ENCODE measurements at regions not wholly inside any gene's neighbourhood (a gene's known extent, or its start where the extent isn't known, plus 50 kb on each side); places are given as distances from the start of the nearest gene placed in this dataset.
A peak's percentile ranks its signal among the peaks of the same experiment; 100 is the strongest.
"Not testable (repeated sequence)": the region's sequence is repeated elsewhere in the genome, so short reads cannot be mapped to it uniquely, and the experiment has no call there.

DNA sequence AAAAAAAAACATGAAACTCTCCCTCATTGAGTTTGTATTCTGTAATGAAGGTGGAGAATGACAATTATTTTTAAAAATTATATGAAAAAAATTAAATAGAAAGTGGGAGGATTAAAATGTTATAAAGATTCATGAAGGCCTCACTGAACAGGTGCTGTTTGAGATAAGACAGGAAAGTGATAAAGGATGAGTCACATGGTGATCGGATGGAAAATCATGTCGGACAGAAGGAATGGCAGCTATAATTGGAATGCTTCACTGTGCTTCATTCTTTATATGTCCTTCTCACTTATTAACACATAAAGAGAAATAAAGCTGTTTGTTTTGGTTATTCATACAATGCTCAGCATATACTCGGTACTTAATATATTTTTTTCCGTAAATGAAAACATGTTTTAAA, 464.5 kb upstream of the RGMB start:
- DNase-seq (ENCODE audit: low read depth in 2 of 2), result no peak

DNA sequence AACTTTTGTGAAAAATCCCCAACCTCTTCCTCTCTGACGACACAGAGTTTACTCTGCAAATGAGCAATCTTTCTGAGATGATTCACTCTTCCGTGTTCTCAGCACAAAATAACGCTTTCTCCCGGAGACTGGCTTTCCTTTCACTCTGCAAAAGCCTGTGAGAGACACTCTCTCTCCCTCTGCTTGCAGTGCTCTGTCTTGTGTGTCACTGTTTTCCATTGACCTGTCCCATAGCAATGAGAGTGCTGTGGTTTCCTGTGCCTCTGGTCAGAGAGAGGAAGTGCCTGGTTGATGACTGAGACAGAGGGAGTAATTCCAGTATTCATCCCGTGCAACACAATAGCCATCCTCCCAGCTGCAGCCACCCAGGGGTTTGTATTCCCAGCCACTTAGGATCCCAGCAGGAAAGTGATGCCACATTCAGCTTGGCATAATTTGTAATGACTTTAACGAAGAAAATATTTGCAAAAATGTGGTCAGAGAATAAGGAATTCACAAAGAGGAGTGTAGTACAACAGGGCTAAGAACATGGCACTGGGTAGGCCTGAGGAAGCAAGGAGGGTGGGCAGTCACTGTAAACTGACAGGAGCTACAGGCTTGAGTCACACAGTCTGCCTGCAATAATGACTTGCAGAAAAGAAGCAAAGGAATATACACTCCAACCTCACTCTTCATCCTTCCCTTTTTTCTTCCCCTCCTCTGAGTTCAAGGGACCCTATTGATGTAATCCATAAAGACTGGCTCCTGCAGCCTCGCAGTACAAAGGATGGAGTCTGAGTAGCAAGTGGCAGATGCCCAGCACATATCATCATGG, 463.5 kb upstream of the RGMB start:
- DNase-seq (ENCODE audit: low read depth in 2 of 2), result peak in 1 of 2 donors; percentile 1

DNA sequence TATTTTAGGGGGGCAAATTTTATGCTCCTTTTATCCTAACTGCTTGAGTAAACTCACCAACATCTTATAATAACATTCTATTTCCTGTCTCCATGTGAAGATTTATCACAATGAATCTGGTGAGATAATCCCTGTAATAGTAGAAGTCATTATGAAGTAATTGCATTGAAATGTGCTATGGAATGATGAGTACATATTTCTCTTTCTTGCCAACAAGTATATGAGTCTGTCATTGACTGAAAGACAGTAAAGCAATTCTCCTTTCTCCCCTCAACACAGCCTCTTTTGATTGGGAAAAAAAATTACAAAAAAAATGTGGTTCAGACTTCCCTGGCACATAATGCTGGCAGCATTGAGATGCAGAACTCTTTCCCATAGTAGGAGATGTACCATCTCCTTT, 459.2 kb upstream of the RGMB start:
- DNase-seq (ENCODE audit: low read depth in 2 of 2), result no peak

DNA sequence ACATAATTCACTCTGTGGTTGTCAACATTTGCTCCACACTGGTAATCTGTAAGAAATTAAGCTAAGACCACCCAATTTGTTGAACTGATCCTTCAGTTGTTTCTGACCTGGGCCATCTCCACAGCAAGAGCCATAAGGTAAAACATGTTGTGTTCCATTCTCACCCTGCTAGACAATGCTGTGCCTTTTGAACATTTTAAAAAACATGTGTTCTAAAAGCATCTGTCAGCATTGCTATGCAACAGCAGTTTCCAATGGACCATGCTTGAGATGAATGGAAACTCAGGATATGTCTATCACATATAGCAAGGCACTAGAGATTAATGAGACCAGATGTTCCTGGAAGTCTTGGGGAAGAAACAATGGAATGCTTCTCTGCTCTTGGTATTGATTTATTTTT, 455.1 kb upstream of the RGMB start:
- DNase-seq (ENCODE audit: low read depth in 2 of 2), result no peak

DNA sequence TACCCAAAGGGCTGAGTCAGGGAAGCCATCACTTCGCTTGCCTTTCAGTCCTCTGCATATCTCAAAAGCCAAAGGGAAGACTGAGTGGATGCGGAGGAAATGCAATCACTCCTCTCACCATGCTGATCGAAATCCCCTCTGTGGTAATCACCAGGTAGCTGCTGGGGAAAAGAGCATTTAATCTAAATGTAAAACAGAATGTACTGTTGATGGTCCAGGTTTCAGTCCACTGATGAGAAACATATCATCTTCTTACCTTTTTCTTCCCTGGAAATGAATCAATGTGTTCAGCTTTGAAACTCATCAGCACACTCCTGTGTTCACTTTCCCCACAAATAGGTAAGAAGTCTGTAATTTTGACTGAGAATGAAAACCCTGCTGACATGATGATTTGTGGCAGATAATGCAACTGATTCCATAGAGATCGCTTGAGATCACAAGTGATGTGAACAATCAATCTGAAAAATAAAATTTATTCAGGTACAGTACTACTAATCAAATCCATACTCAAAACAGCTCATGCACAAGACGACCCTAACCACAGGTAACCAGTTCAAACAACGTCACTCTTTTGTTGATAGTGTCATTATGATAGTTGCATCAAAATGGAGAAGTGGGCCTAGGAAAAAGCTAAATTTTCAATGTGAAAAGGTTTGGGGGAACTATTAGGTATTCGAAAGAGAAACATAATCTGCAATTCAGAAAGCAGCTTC, 454.0 kb upstream of the RGMB start:
- no peak for DNase-seq (ENCODE audit: low read depth in 2 of 2)

DNA sequence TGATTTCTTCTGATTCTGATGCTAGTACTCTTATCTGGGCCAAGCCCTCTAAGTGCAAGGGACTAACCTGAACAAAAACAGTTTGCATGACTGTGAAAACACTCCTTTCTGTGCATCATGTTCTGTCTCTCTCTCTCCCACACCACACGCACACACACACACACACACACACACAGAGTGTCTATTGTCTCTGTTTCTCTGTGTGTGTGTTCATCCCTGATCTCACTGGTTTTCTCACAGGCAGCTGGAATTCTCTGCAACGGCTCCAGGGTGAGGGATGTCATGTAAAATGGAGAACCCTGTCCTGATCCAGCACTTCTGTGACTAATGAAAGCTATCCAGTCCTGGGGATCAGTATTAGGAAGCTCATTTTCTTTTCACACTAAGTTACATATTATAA, 453.1 kb upstream of the RGMB start:
- no peak for DNase-seq (ENCODE audit: low read depth in 2 of 2)

DNA sequence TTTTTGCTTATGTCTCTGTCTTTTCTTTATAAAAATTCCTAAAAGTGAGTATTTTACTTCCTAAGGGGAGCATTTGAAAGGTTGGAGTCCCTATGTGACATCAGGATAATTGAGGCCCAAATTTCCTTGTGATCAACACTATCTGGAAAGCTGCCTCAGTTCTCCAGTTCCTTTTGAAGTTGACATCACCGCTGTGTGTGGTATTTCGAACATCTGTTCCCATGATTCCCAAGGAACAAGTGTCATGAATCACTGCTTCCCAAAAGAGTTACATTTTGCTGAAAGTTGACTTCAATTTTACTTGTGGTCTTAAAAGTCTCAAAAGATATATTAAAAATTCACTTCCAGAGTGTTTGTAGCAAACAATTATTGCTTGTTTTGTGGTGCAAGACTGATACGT, 452.1 kb upstream of the RGMB start:
- no peak for DNase-seq (ENCODE audit: low read depth in 2 of 2)

DNA sequence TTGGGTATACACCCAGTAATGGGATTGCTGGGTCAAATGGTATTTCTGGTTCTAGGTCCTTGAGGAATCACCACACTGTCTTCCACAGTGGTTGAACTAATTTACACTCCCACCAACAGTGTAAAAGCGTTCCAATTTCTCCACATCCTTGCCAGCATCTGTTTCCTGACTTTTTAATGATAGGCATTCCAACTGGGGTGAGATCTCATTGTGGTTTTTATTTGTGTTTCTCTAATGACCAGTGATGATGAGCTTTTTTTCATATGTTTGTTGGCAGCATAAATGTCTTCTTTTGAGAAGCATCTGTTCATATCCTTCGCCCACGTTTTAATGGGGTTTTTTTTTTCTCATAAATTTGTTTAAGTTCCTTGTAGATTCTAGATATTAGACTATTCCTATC, 448.3 kb upstream of the RGMB start:
- not testable (repeated sequence) for DNase-seq (ENCODE audit: low read depth in 2 of 2)

DNA sequence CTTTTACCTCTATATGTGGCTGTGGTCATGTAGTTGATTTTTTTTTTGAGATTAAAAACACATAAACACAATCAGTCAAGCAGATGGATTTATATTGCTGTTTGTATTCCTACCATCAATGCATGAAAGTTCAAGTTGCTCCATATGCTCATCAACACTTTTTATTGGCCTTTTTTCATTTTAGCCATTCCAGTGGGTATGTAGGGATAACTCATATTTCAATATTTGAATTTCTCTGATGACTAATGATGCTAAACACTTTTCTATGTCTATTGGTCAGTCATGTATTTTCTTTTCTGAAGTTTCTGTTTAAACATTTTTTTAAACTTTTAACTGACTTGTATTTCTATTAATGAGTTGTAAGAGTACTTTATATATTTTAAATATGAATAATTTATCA, 445.4 kb upstream of the RGMB start:
- DNase-seq (ENCODE audit: low read depth in 2 of 2), result no peak

DNA sequence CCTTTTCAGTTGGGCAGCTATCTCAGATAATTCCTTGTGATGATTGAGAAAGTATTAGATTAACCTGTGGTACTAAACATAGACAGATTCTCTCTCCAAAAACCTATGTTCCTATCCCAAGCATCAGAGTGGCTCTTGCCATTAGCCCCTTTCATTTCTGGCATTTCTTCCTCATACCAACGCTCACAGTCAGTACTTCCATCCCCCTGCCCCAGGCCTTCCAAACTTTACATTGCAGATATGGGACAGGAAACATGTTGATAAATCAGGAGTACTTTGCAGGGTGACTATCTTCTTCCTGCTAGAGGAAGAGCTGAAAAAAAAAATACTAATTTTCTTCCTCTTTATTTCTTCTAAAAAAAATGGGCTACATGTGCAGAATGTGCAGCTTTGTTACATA, 442.6 kb upstream of the RGMB start:
- DNase-seq (ENCODE audit: low read depth in 2 of 2), result no peak

DNA sequence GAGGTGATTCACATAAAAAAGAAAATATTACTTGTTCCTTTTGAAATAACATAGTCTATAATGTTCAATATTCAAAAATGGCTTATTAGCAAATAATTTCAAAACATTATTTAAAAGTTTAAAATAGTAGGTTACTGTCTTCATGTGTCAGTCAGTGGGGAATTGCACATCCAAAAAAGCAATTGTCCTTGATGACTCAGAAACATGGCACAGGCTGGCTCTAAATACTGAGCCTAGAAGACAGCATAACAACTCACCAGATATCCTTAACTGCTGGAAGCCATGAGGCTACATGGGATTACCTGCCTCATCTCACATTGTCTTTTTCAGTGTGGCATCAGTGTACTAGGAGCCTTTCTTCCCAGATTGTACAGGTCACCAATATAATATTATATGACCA, 439.5 kb upstream of the RGMB start:
- DNase-seq (ENCODE audit: low read depth in 2 of 2), result no peak

DNA sequence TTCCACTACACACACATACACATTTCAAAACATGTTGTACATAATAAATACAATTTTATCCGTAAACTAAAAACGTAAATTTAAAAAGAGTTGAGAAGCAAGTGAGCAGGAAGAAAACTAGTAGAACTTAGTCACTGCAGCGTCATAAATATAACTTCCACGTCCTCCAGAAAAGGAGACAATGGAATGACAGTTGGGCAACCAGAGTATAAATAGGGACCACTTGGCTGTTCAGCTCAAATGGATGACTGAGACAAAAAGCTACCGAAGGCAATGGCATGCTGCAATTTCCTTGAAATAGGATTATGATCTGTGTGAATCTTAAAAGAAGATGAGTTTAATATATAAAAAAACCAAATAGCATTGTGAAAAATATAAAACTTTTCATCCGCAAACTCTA, 438.5 kb upstream of the RGMB start:
- no peak for DNase-seq (ENCODE audit: low read depth in 2 of 2)

DNA sequence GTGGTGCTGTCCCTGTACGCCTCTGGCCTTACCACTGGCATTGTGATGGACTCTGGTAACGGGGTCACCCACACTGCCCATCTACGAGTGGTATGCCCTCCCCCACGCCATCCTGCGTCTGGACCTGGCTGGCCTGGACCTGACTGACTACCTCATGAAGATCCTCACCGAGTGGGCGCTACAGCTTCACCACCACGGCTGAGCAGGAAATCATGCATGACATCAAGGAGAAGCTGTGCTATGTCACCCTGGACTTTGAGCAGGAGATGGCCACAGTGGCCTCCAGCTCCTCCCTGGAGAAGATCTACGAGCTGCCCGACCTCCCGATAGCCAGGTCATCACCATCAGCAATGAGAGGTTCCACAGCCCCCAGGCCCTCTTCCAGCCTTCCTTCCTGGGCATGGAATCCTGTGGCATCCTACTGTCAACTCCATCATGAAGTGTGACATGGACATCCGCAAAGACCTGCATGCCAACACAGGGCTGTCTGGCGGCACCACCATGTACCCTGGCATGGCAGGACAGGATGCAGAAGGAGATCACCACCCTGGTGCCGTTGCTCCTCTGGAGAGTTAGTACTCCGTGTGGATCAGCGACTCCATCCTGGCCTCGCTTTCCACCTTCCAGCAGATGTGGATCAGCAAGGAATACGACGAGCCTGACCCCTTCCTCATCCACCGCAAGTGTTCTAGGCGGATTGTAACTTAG, 434.2 kb upstream of the RGMB start:
- DNase-seq (ENCODE audit: low read depth in 2 of 2), result no peak

DNA sequence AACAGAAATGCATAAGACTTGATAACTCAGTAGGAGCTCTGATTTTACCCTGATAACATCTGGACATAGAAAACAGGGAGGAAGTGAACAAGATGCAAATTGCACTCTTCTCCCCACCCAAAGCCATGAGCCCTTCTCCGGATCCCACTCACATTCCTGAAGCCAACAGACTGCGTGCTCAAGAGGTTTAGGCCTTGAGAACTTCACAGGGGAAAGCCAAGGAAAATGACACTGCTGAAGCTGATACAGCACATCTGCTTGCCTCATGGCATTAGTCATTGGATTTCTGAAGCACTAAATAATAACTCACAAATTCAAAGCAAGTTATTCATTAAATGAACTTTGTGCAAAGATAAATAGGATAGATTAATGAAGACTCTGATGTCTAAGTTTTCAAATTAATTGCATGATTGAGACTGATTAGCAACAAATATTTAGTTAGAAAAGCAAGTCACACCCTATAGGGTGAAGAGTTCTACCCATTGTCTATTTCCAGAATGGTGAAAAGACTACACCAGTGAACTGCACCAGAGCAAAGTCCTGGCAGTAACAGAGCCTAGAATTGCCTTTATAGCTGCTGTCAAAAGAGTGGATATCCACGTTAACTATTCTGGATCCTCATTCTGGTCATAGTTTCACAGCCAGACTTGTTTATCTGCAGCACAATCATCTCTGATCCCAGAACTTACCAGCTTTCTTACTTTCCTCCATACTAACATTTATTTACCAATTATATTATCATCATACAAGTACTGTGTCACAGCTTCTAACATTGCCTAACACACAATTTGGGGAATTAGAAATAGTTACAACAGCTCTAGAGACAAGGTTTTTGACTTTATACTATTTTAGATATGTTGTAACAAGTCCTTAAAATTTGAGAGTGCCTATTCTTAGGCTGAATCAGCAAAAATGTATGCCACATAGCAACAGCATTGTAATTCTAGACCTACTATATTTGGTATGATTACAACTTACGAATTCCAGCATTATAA, 432.1 kb upstream of the RGMB start:
- no peak for DNase-seq (ENCODE audit: low read depth in 2 of 2)

DNA sequence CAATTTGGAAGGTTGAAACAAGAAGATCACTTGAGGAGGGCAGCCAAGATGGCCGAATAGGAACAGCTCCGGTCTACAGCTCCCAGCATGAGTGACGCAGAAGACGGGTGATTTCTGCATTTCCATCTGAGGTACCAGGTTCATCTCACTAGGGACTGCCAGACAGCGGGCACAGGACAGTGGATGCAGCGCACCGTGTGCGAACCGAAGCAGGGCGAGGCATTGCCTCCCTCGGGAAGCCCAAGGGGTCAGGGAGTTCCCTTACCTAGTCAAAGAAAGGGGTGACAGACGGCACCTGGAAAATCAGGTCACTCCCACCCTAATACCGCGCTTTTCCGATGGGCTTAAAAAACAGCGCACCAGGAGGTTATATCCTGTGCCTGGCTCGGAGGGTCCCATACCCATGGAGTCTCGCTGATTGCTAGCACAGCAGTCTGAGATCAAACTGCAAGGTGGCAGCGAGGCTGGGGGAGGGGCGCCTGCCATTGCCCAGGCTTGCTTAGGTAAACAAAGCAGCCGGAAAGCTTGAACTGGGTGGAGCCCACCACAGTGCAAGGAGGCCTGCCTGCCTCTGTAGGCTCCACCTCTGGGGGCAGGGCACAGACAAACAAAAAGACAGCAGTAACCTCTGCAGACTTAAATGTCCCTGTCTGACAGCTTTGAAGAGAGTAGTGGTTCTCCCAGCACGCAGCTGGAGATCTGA, 430.4 kb upstream of the RGMB start:
- not testable (repeated sequence) for DNase-seq (ENCODE audit: low read depth in 2 of 2)

DNA sequence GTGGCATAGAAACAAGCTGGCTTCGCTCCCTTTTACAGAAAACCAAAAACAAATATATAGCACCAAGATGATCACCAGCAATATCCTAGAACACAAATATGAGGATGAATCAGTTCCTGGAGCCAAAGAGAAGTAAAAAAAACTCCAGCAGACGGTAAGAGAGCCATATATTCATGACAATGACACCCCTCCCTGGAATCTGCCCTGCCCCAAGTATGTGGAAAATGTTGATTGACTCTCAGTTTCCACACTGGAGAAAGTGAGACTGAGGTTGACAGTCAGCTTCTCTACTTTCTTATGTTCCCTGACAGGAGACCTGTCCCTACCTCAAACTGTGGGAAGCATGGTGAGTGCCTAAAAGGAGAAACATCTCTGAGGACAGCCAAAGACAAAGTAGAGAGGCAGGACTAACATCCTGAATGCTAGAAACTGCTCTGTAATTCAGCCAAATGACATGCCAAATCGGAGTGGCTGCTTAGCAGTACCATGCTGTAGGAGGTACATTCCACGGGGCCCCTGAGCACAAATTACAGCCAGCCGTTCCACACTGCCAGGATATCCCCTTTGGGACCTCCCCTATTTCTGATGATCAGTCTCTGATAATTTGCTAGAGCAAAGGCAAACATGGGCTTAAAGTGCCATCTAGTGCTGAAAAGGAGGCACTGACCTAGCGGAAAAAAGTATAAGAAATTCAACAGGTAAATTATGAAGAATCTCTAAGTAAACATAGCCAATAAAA, 424.0 kb upstream of the RGMB start:
- DNase-seq (ENCODE audit: low read depth in 2 of 2), result no peak

DNA sequence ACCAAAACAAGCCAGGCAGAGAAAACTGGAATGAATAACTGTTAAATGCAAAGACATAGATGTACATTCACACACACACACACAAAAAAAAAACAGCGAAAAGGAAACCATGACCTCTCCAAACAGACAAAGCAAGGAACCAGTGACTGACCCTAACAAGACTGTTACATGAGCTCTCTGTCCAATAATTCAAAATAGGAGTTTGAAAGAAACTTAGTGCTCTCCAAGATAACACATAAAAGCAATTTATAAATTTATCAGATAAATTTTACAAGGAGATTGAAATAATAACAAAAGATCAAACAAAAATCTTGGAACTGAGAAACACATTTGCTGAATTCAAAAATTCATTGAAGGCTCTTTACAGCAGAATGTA, 423.5 kb upstream of the RGMB start:
- DNase-seq (ENCODE audit: low read depth in 2 of 2), result no peak

DNA sequence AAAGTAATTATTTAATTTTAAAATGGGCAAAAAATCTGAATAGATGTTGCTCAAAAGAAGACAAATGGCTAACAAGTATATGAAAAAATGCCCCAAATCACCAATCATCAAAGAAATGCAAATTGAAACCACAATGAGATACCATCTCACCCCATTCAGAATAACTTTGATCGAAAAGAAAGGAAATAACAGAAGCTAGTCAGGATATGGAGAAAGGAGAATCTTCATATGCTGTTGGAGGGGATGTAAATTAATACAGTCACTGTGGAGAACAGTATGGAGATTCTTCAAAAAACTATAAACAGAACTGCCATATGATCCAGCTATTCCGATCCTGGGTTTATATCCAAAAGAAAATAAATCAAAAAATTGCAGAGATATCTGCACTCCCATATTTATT, 418.5 kb upstream of the RGMB start:
- no peak for DNase-seq (ENCODE audit: low read depth in 2 of 2)

DNA sequence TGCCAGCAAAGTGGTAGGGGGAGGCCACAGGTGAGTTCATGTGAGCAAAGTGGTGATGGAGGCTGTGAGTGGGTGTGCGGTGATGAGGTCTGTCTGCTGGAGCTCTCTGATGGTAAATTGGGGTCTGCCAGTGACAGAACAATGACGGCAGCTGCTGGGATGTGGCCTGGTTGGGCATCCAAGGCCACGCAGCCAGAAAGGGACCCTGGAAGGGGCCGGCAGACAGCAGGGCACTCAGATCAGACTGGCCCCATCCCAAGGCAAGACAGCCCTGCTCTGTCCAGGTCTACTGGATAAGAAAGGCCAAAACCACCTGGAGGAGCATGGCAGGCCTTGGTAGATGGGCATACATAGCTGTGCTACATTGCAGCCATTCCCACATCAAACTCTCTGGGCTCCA, 412.9 kb upstream of the RGMB start:
- DNase-seq (ENCODE audit: low read depth in 2 of 2), result no peak

DNA sequence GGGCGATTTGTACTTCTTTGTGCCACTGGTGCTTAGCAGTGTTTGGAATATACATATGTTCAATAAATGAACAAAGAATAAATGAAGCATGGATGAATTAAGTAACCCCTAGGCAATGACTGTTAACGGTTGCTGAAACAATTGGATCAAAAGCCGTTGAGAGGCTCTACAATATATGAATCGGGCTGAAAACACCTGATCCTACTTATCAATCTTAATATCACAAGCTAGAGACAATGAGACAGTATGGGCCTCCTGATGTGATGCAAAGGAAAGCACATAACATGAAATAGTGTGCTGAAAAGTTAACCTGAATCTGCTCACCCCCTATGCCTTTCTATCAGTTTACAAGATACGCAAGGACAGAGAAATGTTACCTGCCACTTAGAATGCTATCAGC, 410.3 kb upstream of the RGMB start:
- no peak for DNase-seq (ENCODE audit: low read depth in 2 of 2)
